ENCODE measurements at regions not wholly inside any gene's neighbourhood (a gene's known extent, or its start where the extent isn't known, plus 50 kb on each side); places are given as distances from the start of the nearest gene placed in this dataset.

- no peak overlapping the region for H3K27ac ChIP-seq
- no peak for TF ChIP-seq ZFX (IDR thresholded peaks at IDR 0.05)
- TF ChIP-seq, protein P1, sequence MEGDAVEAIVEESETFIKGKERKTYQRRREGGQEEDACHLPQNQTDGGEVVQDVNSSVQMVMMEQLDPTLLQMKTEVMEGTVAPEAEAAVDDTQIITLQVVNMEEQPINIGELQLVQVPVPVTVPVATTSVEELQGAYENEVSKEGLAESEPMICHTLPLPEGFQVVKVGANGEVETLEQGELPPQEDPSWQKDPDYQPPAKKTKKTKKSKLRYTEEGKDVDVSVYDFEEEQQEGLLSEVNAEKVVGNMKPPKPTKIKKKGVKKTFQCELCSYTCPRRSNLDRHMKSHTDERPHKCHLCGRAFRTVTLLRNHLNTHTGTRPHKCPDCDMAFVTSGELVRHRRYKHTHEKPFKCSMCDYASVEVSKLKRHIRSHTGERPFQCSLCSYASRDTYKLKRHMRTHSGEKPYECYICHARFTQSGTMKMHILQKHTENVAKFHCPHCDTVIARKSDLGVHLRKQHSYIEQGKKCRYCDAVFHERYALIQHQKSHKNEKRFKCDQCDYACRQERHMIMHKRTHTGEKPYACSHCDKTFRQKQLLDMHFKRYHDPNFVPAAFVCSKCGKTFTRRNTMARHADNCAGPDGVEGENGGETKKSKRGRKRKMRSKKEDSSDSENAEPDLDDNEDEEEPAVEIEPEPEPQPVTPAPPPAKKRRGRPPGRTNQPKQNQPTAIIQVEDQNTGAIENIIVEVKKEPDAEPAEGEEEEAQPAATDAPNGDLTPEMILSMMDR (conservative IDR thresholded peaks at IDR 0.05), result no peak
Observed at GRCh38 chr9:126154869-126155268, 171.8 kb upstream of the MVB12B start.

GRCh38 chr9:126155756-126156664 is 170.6 kb upstream of the MVB12B start:
- TF ChIP-seq, protein P1 (conservative IDR thresholded peaks at IDR 0.05), result no peak
- TF ChIP-seq ZFX (IDR thresholded peaks at IDR 0.05), result no peak
- H3K27ac ChIP-seq, result no peak overlapping the region

- no peak overlapping the region for H3K27ac ChIP-seq
- TF ChIP-seq, protein P1 (conservative IDR thresholded peaks at IDR 0.05), result no peak
- TF ChIP-seq ZFX (IDR thresholded peaks at IDR 0.05), result no peak
Observed at GRCh38 chr9:126156898-126157297, 169.7 kb upstream of the MVB12B start.

DNA sequence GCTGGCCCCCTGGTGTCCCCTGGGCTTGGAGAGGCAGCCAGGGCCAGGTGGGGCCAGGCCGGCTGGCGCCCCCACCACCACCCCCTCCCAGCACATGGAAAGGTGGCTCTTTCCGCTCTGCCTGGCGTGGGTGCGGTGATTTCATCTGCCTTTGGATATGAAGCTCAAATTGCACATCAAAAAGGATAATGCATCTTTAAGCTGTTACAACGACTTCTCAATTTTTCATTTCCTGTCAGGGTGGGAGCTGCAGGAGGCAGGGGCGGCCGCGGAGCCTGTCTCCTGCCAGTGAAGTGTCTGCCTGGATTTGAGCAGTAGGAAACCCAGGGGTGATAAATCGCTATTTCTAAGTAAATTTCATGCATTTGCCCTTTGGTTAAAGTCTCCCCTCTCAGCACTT is 169.2 kb upstream of the MVB12B start:
- H3K27ac ChIP-seq, result no peak overlapping the region
- TF ChIP-seq ZFX (IDR thresholded peaks at IDR 0.05), result no peak
- TF ChIP-seq, protein P1 (conservative IDR thresholded peaks at IDR 0.05), result no peak

- TF ChIP-seq ZFX (IDR thresholded peaks at IDR 0.05), result no peak
- TF ChIP-seq, protein P1 (conservative IDR thresholded peaks at IDR 0.05), result no peak
- no peak overlapping the region for H3K27ac ChIP-seq
Observed at GRCh38 chr9:126157826-126158587, 168.6 kb upstream of the MVB12B start.

DNA sequence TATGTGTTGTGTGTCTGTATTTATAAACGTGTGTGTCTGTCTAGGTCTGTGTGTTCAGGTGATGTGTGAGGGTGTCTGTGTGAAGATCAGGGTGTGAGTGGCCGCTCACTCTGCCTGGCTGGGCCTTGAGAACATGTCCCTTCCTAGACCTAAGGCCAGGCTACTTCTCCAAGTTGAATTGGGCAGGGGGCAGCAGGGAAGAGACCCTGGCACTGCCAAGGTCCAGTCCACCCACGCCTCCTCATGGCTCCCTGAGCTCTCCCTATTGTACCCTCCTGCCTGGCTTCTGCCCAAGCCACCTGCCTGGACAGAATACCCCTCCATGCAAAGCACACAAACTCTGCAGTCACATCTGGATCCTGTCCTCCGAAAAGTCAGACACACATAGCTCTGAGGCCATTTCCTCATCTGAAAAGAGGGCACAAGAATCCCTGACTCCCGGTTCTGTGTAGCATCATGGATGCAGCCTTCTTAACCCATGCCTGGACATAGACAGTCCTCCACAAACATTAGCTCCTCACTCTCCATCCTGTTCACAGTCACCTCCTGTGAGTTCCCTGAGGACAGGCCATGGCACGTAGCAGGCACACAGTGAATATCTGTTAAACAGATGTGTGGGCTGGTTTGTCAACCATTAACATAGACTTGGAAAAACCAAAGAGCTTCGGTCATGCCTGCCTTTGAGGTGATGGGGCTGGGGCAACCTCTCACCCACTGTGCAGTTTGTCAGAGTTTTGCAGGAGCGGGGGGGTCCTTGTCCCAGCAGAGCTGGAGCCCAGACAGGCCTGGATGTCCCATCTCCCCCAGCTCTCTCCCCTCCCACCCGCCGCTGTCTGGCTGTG is 167.8 kb upstream of the MVB12B start:
- H3K27ac ChIP-seq, result no peak overlapping the region
- TF ChIP-seq, protein P1 (conservative IDR thresholded peaks at IDR 0.05), result no peak
- no peak for TF ChIP-seq ZFX (IDR thresholded peaks at IDR 0.05)

Data from C4-2B (cell line).